Astrocyte of the cerebellum (primary cell): ENCODE measurements at regions not wholly inside any gene's neighbourhood (a gene's known extent, or its start where the extent isn't known, plus 50 kb on each side); places are given as distances from the start of the nearest gene placed in this dataset.

Experiments
- DNase-seq: peaks from one replicate; pipeline ENCODE4 v3.0.0-alpha.2; 2011; ENCODE audit warnings: low read depth
- H3K4me3 ChIP-seq: 2 replicates; pipeline ENCODE4 v1.5.1; 2011; ENCODE audit warnings: mild to moderate bottlenecking, low read depth, low read length, moderate library complexity
- in situ Hi-C: cut with HindIII; loops from 2 replicates; pipeline ENCODE4 v1.10.0; 2017; ENCODE audit warnings: low sequenced_read_pairs
- TF ChIP-seq, protein P1 (sequence below): IDR thresholded peaks from 2 replicates; pipeline ENCODE4 v1.5.1; 2012; ENCODE audit warnings: low read length, low read depth, moderate library complexity, mild to moderate bottlenecking; ENCODE audit errors: missing control alignments

DNA sequence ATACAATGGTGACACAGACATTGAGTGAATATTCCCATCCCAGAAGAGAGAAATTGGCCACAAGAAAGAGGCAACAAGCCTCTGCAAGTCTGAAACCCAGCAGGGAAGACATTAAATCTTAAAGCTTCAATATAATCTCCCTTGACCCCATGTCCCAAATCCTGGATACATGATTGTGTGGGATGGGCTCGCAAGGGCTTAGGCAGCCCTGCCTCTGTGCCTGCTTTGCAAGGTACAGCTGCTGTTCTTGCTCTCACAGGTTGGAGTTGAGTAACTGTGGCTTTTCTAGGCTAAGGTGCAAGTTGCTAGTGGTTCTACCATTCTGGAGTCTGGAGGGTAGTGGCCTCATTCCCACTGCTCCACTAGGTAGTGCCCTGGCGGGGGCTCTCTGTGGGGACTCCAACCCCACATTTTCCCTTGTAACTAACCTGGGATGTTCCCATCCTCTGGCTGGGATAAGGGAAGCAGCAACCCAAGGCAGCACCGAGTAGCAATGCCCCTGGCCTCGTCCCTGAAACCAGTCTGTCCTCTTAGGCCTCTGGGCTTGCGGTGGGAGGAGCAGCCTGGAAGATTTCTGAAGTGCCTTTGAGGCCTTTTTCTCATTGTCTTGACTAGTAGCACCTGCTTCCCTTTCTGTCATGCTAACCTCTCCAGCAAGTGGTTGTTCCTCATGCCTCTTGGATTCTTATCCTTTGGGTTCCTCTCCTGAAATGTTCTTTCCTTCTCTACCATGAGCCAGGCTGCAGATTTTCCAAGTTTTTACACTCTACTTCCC lies 90.0 kb downstream of the FAM174B start:
- no peak overlapping the region for H3K4me3 ChIP-seq
- in situ Hi-C loops = no loop called here
- DNase-seq = no peak
- TF ChIP-seq, protein P1, sequence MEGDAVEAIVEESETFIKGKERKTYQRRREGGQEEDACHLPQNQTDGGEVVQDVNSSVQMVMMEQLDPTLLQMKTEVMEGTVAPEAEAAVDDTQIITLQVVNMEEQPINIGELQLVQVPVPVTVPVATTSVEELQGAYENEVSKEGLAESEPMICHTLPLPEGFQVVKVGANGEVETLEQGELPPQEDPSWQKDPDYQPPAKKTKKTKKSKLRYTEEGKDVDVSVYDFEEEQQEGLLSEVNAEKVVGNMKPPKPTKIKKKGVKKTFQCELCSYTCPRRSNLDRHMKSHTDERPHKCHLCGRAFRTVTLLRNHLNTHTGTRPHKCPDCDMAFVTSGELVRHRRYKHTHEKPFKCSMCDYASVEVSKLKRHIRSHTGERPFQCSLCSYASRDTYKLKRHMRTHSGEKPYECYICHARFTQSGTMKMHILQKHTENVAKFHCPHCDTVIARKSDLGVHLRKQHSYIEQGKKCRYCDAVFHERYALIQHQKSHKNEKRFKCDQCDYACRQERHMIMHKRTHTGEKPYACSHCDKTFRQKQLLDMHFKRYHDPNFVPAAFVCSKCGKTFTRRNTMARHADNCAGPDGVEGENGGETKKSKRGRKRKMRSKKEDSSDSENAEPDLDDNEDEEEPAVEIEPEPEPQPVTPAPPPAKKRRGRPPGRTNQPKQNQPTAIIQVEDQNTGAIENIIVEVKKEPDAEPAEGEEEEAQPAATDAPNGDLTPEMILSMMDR = no peak

GRCh38 chr15:92561754-92562153 lies 93.8 kb downstream of the FAM174B start:
- DNase-seq = no peak
- no peak overlapping the region for H3K4me3 ChIP-seq
- TF ChIP-seq, protein P1 = no peak
- in situ Hi-C loops = no loop called here

DNA sequence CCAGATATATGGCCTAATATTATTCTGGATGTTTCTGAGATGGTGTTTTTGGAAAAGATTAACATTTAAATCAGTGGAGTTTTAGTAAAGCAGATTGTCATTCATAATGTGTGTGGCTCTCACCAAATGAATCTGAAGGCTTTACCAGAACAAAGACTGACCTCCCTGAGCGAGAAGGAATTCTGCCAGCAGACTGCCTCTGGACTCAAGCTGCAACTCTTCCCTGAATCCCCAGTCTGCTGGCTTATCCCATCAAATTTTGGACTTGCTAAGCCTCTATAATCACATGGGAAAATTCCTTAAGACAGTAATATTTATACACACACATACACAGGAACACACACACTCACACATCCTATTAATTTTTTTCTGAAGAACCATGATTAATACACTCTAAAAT lies 102.3 kb downstream of the FAM174B start:
- TF ChIP-seq, protein P1 = no peak
- in situ Hi-C loops = no loop called here
- H3K4me3 ChIP-seq = no peak overlapping the region
- no peak for DNase-seq

DNA sequence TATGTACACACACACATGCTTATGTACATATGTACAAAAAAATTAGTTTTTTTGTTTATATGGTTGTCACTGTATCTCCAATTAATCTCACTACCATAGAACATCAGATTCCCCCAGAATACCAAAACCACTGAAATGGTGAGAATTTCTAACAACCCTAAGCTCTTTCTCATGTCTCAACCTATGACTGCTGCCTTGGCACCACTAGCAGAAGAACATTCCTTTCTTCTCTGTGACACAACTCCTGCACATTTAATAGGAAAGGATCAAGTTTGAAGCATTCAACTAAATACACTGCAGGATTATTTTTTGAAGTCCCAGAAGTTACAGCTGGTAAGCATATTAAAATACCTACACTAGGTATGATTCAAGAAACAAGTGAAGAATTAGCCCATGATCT lies 109.6 kb downstream of the FAM174B start:
- in situ Hi-C loops = no loop called here
- DNase-seq = no peak
- no peak overlapping the region for H3K4me3 ChIP-seq
- TF ChIP-seq, protein P1 = no peak

GRCh38 chr15:92541291-92542200 lies 114.0 kb downstream of the FAM174B start:
- in situ Hi-C loops = no loop called here
- TF ChIP-seq, protein P1 = no peak
- no peak for DNase-seq
- H3K4me3 ChIP-seq = no peak overlapping the region

DNA sequence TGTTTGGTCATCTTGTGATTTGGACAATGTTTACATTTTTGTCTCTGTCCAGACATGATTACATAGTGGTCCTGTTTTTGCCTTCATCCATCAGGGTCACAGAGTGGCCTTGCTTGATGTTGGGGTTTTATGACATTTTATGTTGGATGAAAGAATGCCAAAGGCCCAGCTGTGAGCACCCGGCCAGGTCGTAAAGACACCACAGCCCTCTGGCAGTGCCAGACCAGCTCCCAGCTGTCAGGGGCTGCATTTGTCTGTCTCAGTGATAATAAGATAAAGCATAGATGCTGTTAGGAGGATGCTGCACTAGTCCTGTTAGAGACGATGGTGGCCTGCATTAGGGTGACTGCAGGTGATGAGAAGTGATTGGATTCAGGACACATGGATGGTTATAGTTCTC lies 117.5 kb downstream of the FAM174B start:
- H3K4me3 ChIP-seq = no peak overlapping the region
- TF ChIP-seq, protein P1 = no peak
- in situ Hi-C loops = no loop called here
- DNase-seq = no peak
